ENCODE measurements at regions not wholly inside any gene's neighbourhood (a gene's known extent, or its start where the extent isn't known, plus 50 kb on each side); places are given as distances from the start of the nearest gene placed in this dataset.

GRCh38 chr10:120989996-120990598 lies 138.9 kb downstream of the WDR11 start:
- 86 to 87% methylated on average over 10 of the region's 10 CpGs for WGBS, 2 donors
- Histone ChIP-seq H3K27me3 (no peaks in the 10 kb centered on the region), H3K4me1 (no peaks in the 10 kb centered on the region), H3K36me3 (no peaks in the 10 kb centered on the region), H3K9me3 (no peaks in the 10 kb centered on the region), H3K27ac (no peak overlapping the region), H3K4me3 (replicated peaks in 1 of 3) (no peak overlapping the region)
- TF ChIP-seq POLR2A (IDR thresholded peaks at IDR 0.05) (no peak), CTCF (IDR thresholded peaks at IDR 0.05) (no peak)
- DNase-seq, result no peak
- intact Hi-C loops (cut with DNase I), result no loop called here

- TF ChIP-seq POLR2A (IDR thresholded peaks at IDR 0.05), result no peak
- TF ChIP-seq CTCF (IDR thresholded peaks at IDR 0.05), result no peak
- no peak for DNase-seq
- Histone ChIP-seq H3K9me3 (no peaks in the 10 kb centered on the region), H3K27ac (no peak overlapping the region), H3K4me1 (no peaks in the 10 kb centered on the region), H3K27me3 (no peaks in the 10 kb centered on the region), H3K4me3 (replicated peaks in 1 of 3) (no peak overlapping the region), H3K36me3 (no peaks in the 10 kb centered on the region)
- 93 to 94% methylated on average over 2 of the region's 2 CpGs for WGBS, 2 donors
- intact Hi-C loops (cut with DNase I), result no loop called here
Measured at GRCh38 chr10:120990831-120991230, 139.7 kb downstream of the WDR11 start.

GRCh38 chr10:120993089-120993488 lies 141.9 kb downstream of the WDR11 start:
- no peak overlapping the region for H3K27ac ChIP-seq
- DNase-seq, result no peak
- H3K4me3 ChIP-seq (replicated peaks in 1 of 3), result no peak overlapping the region
- no peaks in the 10 kb centered on the region for H3K36me3 ChIP-seq
- no peaks in the 10 kb centered on the region for H3K9me3 ChIP-seq
- no peak for TF ChIP-seq CTCF (IDR thresholded peaks at IDR 0.05)
- no peak for TF ChIP-seq POLR2A (IDR thresholded peaks at IDR 0.05)
- 93 to 95% methylated on average over 2 of the region's 2 CpGs for WGBS, 2 donors
- intact Hi-C loops (cut with DNase I), result no loop called here
- H3K27me3 ChIP-seq, result no peaks in the 10 kb centered on the region
- no peaks in the 10 kb centered on the region for H3K4me1 ChIP-seq

- Histone ChIP-seq H3K4me3 (replicated peaks in 1 of 3) (no peak overlapping the region), H3K9me3 (no peaks in the 10 kb centered on the region), H3K4me1 (no peaks in the 10 kb centered on the region), H3K27ac (no peak overlapping the region), H3K27me3 (no peaks in the 10 kb centered on the region), H3K36me3 (no peaks in the 10 kb centered on the region)
- no peak for TF ChIP-seq POLR2A (IDR thresholded peaks at IDR 0.05)
- no peak for TF ChIP-seq CTCF (IDR thresholded peaks at IDR 0.05)
- no peak for DNase-seq
- 87 to 95% methylated on average over 4 of the region's 4 CpGs for WGBS, 2 donors
- intact Hi-C loops (cut with DNase I), result no loop called here
Measured at GRCh38 chr10:120995768-120996167, 144.6 kb downstream of the WDR11 start.

GRCh38 chr10:120996456-120997034 lies 145.4 kb downstream of the WDR11 start:
- Histone ChIP-seq H3K9me3 (no peaks in the 10 kb centered on the region), H3K27me3 (no peaks in the 10 kb centered on the region), H3K27ac (no peak overlapping the region), H3K4me1 (no peaks in the 10 kb centered on the region), H3K4me3 (replicated peaks in 1 of 3) (no peak overlapping the region), H3K36me3 (no peaks in the 10 kb centered on the region)
- no peak for DNase-seq
- 45 to 46% methylated on average over 9 of the region's 9 CpGs for WGBS, 2 donors
- TF ChIP-seq CTCF (IDR thresholded peaks at IDR 0.05) (no peak), POLR2A (IDR thresholded peaks at IDR 0.05) (no peak)
- intact Hi-C loops (cut with DNase I), result no loop called here

All from thyroid gland (tissue), 4 donors.